K562 (cell line): ENCODE measurements at regions not wholly inside any gene's neighbourhood (a gene's known extent, or its start where the extent isn't known, plus 50 kb on each side); places are given as distances from the start of the nearest gene placed in this dataset.

Experiments used
- ATAC-seq: fragments of 200-7000 bp; cut with Tn5 transposase; 3 replicates; pipeline ENCODE4 v1.9.1; 2020; ENCODE audit warnings: moderate library complexity
- BruUV-seq: library from RNA; stranded (reverse); fragments of 400-500 nt; replicated peaks from 2 replicates; lab custom pipeline; 2021; lab: Mats Ljungman, UMichigan
- CTCF ChIA-PET: fragments of 300-600 bp; formaldehyde crosslinking; extraction: SDS; loops from one replicate; lab custom pipeline; 2021; ENCODE audit warnings: low intra/inter-chr PET ratio; lab: Yijun Ruan, JAX
- POLR2A ChIA-PET: fragments of 300-600, 350-650 bp; sonication (Branson Sonifier 250); formaldehyde crosslinking; extraction: SDS; loops from one replicate; lab custom pipeline; 2021; ENCODE audit warnings: antibody characterized with exemption, inconsistent platforms; lab: Yijun Ruan, JAX
- DNase-seq, 4 experiments: peaks; one replicate each; pipeline versions ENCODE4 v3.0.0 to v3.0.0-alpha.2; 2011 to 2018; ENCODE audit warnings: low spot score in 3 of 4, mixed read lengths in 3 of 4; ENCODE audit errors: extremely low read depth in 1 of 4
- FAIRE-seq: peaks from 2 replicates; lab custom pipeline; 2011; peaks lifted over from hg19 to GRCh38; lab: Jason Lieb, UNC
- H2AFZ ChIP-seq: 2 replicates; pipeline ENCODE4 v1.6.0; 2011; ENCODE audit warnings: low read depth, low read length, control low read depth, inconsistent platforms
- H3K27ac ChIP-seq: fragments of 200-600 bp; 3 replicates; pipeline ENCODE4 v1.8.0; 2011; ENCODE audit warnings: low read depth, mild to moderate bottlenecking, control low read depth, inconsistent platforms, low read length, moderate library complexity, mixed read lengths; ENCODE audit errors: extremely low read depth
- H3K27me3 ChIP-seq, 2 experiments: fragments of 300-600 bp in 1 of 2; 2 replicates in 1 of 2; 3 replicates in 1 of 2; pipeline versions ENCODE4 v1.6.0 to v1.8.0; 2011; ENCODE audit warnings: inconsistent platforms in 2 of 2, low read length in 2 of 2, mild to moderate bottlenecking in 1 of 2, mixed read lengths in 1 of 2, moderate library complexity in 1 of 2; ENCODE audit not compliant: control insufficient read depth in 2 of 2, insufficient read depth in 2 of 2
- H3K36me3 ChIP-seq: fragments of 300-600 bp; 3 replicates; pipeline ENCODE4 v1.8.0; 2011; ENCODE audit warnings: mild to moderate bottlenecking, low read length, inconsistent platforms; ENCODE audit not compliant: control insufficient read depth, insufficient read depth
- H3K4me1 ChIP-seq, 2 experiments: fragments of 200-600 bp in 1 of 2; replicated peaks in 1 of 2; 2 replicates in 1 of 2; 3 replicates in 1 of 2; pipeline versions ENCODE4 v1.5.1 to v1.8.0; 2011; ENCODE audit warnings: inconsistent platforms in 2 of 2, low read length in 2 of 2, mild to moderate bottlenecking in 1 of 2, mixed read lengths in 1 of 2, moderate library complexity in 1 of 2; ENCODE audit not compliant: control insufficient read depth in 2 of 2, insufficient read depth in 2 of 2
- H3K4me2 ChIP-seq: 2 replicates; pipeline ENCODE4 v1.6.1; 2011; ENCODE audit warnings: low read length, control low read depth, inconsistent platforms, mixed read lengths; ENCODE audit not compliant: insufficient read depth
- H3K4me3 ChIP-seq: fragments of 200-600 bp; sonication (generic), shearing (Covaris generic); 2 replicates; pipeline ENCODE4 v1.5.1; 2016; ENCODE audit warnings: control low read depth, inconsistent platforms
- H3K79me2 ChIP-seq: fragments of 200-600 bp; 3 replicates; pipeline ENCODE4 v1.8.0; 2011; ENCODE audit warnings: low read length, inconsistent platforms; ENCODE audit not compliant: control insufficient read depth, insufficient read depth
- H3K9ac ChIP-seq, 2 experiments: 2 replicates each; pipeline versions ENCODE4 v1.6.0 to v1.6.1; 2011; ENCODE audit warnings: low read depth in 2 of 2, low read length in 2 of 2, control low read depth in 1 of 2, inconsistent platforms in 1 of 2, mild to moderate bottlenecking in 1 of 2, mixed read lengths in 1 of 2; ENCODE audit not compliant: insufficient read depth in 1 of 2
- H3K9me1 ChIP-seq: one replicate; pipeline ENCODE4 v1.6.0; 2011; ENCODE audit warnings: inconsistent platforms, mild to moderate bottlenecking, low read length, moderate library complexity; ENCODE audit not compliant: control insufficient read depth, insufficient read depth
- H3K9me3 ChIP-seq: replicated peaks from 2 replicates; pipeline ENCODE4 v1.5.1; 2011; ENCODE audit warnings: low read depth, low read length, inconsistent platforms; ENCODE audit not compliant: control insufficient read depth, insufficient read depth
- H4K20me1 ChIP-seq: replicated peaks from 2 replicates; pipeline ENCODE4 v1.6.1; 2011; ENCODE audit warnings: low read length, inconsistent platforms, mixed read lengths; ENCODE audit not compliant: control insufficient read depth, insufficient read depth
- CBFA2T3 ChIP-seq: fragments of 450-650 bp; IDR thresholded peaks from 2 replicates; pipeline ENCODE4 v1.6.1; 2017
- CEBPG ChIP-seq, 3 experiments: fragments of 200-800 bp in 1 of 3; sonication (Bioruptor generic) in 1 of 3; sonication (generic) in 1 of 3; formaldehyde crosslinking in 1 of 3; IDR thresholded peaks in 2 of 3; conservative IDR thresholded peaks in 1 of 3; 2 replicates each; pipeline versions ENCODE4 v1.6.1 to v1.8.0; 2016 to 2022; ENCODE audit warnings: missing compliant biosample characterization in 2 of 3, missing genetic modification characterization in 2 of 3, mild to moderate bottlenecking in 1 of 3, missing genetic modification reagents in 1 of 3
- CHD4 ChIP-seq: fragments of 200-600 bp; sonication (generic); IDR thresholded peaks from 3 replicates; pipeline ENCODE4 v1.6.1; 2012; ENCODE audit warnings: low read depth, mild to moderate bottlenecking, mixed read lengths, low read length, inconsistent platforms; ENCODE audit not compliant: insufficient read depth, insufficient replicate concordance, poor library complexity, severe bottlenecking
- GATAD2A ChIP-seq: fragments of 450-650 bp; IDR thresholded peaks from 2 replicates; pipeline ENCODE4 v1.6.1; 2017
- HDAC1 ChIP-seq, 2 experiments: fragments of 450-650 bp; IDR thresholded peaks; 2 replicates each; pipeline ENCODE4 v1.6.1; 2016 to 2017; ENCODE audit warnings: inconsistent platforms in 1 of 2, mild to moderate bottlenecking in 1 of 2, moderate library complexity in 1 of 2
- KAT7 ChIP-seq: sonication (generic); formaldehyde crosslinking; IDR thresholded peaks from 2 replicates; pipeline ENCODE4 v1.8.0; 2022; ENCODE audit warnings: missing genetic modification reagents, mild to moderate bottlenecking, borderline replicate concordance
- ZNF583 ChIP-seq: fragments of 250-450 bp; sonication (Bioruptor Pico); IDR thresholded peaks from 2 replicates; pipeline ENCODE4 v1.4.0; 2020
- in situ Hi-C: fragments of 300-500 bp; cut with MboI; formaldehyde crosslinking; loops from 4 replicates; pipeline ENCODE4 v1.15.0; 2018; ENCODE audit warnings: inconsistent platforms, mixed read lengths
- intact Hi-C: fragments of 100-400 bp; cut with micrococcal nuclease; formaldehyde crosslinking; loops from 2 replicates; pipeline ENCODE4 v1.14.2; 2022

- Histone ChIP-seq H3K4me3 (no peak overlapping the region), H4K20me1 (no peaks in the 10 kb centered on the region), H3K9me1 (no peaks in the 10 kb centered on the region), H3K27me3 (no peaks in the 10 kb centered on the region), H3K9me3 (no peaks in the 10 kb centered on the region), H3K27ac (no peak overlapping the region), H2AFZ (no peak overlapping the region), H3K9ac (no peak overlapping the region)
- DNase-seq (no peak), FAIRE-seq (no peak), ATAC-seq (no peak)
- CTCF ChIA-PET, result no interaction called here
- intact Hi-C loops, result no loop called here
- TF ChIP-seq KAT7 (CRISPR knock-in tag) (no peak), CEBPG (CRISPR knock-in tag; IDR thresholded peaks at IDR 0.05) (no peak), CEBPG (tag; conservative IDR thresholded peaks at IDR 0.05 in 1 of 2, IDR thresholded peaks at IDR 0.05 in 1 of 2) (peak in 1 of 2 experiments; percentile 32; a peak in 1 of 4 replicates), CHD4 (no peak), HDAC1 (IDR thresholded peaks at IDR 0.05) (no peak)
- TF ChIP-seq, all 486 proteins: peak for 1
- in situ Hi-C loops, result no loop called here
- Histone ChIP-seq H3K79me2 (no peaks in the 10 kb centered on the region), H3K4me1 (no peaks in the 10 kb centered on the region), H3K4me2 (no peak overlapping the region), H3K36me3 (no peaks in the 10 kb centered on the region)
- POLR2A ChIA-PET, result no interaction called here
- no TSS peak for BruUV-seq
Measured at GRCh38 chr11:90874281-90874680, 651.4 kb upstream of the CHORDC1 start.

DNA sequence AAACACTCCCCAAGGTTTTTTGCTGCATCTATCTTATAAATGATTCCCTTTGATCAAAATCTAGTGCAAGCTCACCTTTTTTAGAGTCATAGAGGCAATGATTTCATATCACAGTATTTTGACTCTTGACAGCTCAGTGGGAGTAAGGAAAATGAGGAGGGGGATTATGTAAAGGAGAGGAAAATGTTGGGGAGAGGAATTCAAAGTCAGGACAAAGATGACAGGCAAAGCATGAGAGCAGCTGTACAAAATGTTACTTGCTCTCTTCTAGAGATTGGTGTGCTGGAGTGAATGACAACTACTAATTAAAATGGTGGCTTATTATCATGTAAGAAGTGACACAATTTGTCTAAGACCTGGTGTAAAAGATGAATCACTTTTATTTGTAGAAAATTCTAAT is 644.6 kb upstream of the CHORDC1 start:
- no peaks in the 10 kb centered on the region for H3K9me1 ChIP-seq
- H3K79me2 ChIP-seq, result no peaks in the 10 kb centered on the region
- H3K4me2 ChIP-seq, result no peak overlapping the region
- no peaks in the 10 kb centered on the region for H3K9me3 ChIP-seq
- no peaks in the 10 kb centered on the region for H3K27me3 ChIP-seq
- H3K27ac ChIP-seq, result no peak overlapping the region
- ATAC-seq (no peak), FAIRE-seq (no peak), DNase-seq (no peak)
- H3K9ac ChIP-seq, result no peak overlapping the region
- H2AFZ ChIP-seq, result no peak overlapping the region
- no TSS peak for BruUV-seq
- H4K20me1 ChIP-seq, result no peaks in the 10 kb centered on the region
- H3K36me3 ChIP-seq, result no peaks in the 10 kb centered on the region
- no peak overlapping the region for H3K4me3 ChIP-seq
- intact Hi-C loops, result no loop called here
- in situ Hi-C loops, result no loop called here
- H3K4me1 ChIP-seq, result no peaks in the 10 kb centered on the region
- ChIA-PET CTCF (no interaction called here), POLR2A (no interaction called here)
- TF ChIP-seq GATAD2A (no peak), ZNF583 (CRISPR knock-in tag) (no peak), CBFA2T3 (no peak)
